ENCODE measurements at regions not wholly inside any gene's neighbourhood (a gene's known extent, or its start where the extent isn't known, plus 50 kb on each side); places are given as distances from the start of the nearest gene placed in this dataset.

DNA sequence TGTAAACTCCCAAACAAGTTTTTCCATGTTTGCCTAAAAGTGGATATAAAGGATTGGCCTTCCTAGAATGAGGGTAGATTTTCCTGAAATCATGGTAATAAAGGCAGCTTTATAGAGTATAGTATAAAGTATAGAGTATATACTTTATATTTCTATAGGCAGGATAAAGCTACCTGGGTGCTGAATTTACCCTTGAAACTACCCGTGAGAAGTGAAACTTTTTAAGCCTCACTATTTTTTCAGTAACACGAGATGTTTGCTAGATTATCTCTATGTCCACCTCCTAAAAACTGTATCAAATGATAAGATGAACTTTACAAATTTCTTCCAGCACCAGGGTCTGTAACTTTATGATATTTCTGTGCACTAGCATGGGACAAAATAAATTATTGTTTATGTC, 340.0 kb upstream of the GALNTL6 start:
- no peak overlapping the region for H3K27ac ChIP-seq
- ChIA-PET CTCF (no interaction called here), POLR2A (no interaction called here)
- no peaks in the 10 kb centered on the region for H3K9me3 ChIP-seq
- DNase-seq (ENCODE audit: low read depth in 1 of 2, low spot score in 1 of 2) (no peak), FAIRE-seq (no peak), ATAC-seq (no peak)
- TF ChIP-seq POLR2A (IDR thresholded peaks at IDR 0.05; ENCODE audit: low read length): no peak
- TF ChIP-seq RCOR1 (IDR thresholded peaks at IDR 0.05; ENCODE audit: low read depth, low read length): no peak
- TF ChIP-seq KDM1A (IDR thresholded peaks at IDR 0.05; ENCODE audit: low read depth): no peak
- TF ChIP-seq RNF2 (IDR thresholded peaks at IDR 0.05; ENCODE audit: borderline replicate concordance, low read depth): no peak
- TF ChIP-seq MYC (IDR thresholded peaks at IDR 0.05; ENCODE audit: borderline replicate concordance, low read length): no peak
- TF ChIP-seq, protein P1, sequence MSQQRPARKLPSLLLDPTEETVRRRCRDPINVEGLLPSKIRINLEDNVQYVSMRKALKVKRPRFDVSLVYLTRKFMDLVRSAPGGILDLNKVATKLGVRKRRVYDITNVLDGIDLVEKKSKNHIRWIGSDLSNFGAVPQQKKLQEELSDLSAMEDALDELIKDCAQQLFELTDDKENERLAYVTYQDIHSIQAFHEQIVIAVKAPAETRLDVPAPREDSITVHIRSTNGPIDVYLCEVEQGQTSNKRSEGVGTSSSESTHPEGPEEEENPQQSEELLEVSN (IDR thresholded peaks at IDR 0.05; ENCODE audit: borderline replicate concordance, low read depth): no peak
- no peak for TF ChIP-seq BHLHE40 (IDR thresholded peaks at IDR 0.05; ENCODE audit: low read depth, low read length)
- no peak for TF ChIP-seq SMC3 (IDR thresholded peaks at IDR 0.05)
- no peak for TF ChIP-seq TFCP2L1 (CRISPR knock-in tag; IDR thresholded peaks at IDR 0.05)
- no peak for TF ChIP-seq ATOH8 (CRISPR knock-in tag; IDR thresholded peaks at IDR 0.05; ENCODE audit: low read depth)
- TF ChIP-seq HEYL (CRISPR knock-in tag; IDR thresholded peaks at IDR 0.05): no peak
- no peak for TF ChIP-seq HOXB5 (CRISPR knock-in tag; IDR thresholded peaks at IDR 0.05)
- TF ChIP-seq ESRRA (IDR thresholded peaks at IDR 0.05; ENCODE audit: borderline replicate concordance, low read length): no peak
- no peak for TF ChIP-seq RAD21 (conservative IDR thresholded peaks at IDR 0.05 in 1 of 2, IDR thresholded peaks at IDR 0.05 in 1 of 2)
- TF ChIP-seq ZFP36 (IDR thresholded peaks at IDR 0.05; ENCODE audit: borderline replicate concordance, partially characterized antibody): no peak
- TF ChIP-seq HDAC2 (IDR thresholded peaks at IDR 0.05): no peak
- TF ChIP-seq SREBF2 (IDR thresholded peaks at IDR 0.05): no peak
- 21% methylated on average over 2 of the region's 2 CpGs for WGBS (ENCODE audit: missing lambda C conversion rate)
- no peaks in the 10 kb centered on the region for H3K4me1 ChIP-seq
- H3K4me2 ChIP-seq: no peak overlapping the region
- no peak overlapping the region for H3K4me3 ChIP-seq

DNA sequence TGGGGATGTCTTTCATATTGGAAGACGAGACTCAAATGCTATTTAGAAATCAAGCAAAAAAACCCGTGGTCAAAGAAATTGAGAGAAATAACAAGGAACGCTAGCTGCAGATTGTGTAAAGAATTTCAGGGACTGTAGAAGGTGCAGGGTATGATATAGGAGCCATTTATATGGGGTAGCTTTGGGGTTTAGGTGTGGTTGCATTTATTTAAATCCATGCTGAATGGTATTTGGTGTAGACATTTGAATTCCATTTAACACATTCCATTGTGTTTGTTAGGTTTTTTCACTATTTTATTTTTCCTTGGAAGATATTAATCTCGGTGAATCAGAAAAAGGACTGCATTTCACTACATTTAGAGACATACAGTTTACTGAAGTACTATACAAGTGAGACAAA, 341.0 kb upstream of the GALNTL6 start:
- no peak for ATAC-seq

DNA sequence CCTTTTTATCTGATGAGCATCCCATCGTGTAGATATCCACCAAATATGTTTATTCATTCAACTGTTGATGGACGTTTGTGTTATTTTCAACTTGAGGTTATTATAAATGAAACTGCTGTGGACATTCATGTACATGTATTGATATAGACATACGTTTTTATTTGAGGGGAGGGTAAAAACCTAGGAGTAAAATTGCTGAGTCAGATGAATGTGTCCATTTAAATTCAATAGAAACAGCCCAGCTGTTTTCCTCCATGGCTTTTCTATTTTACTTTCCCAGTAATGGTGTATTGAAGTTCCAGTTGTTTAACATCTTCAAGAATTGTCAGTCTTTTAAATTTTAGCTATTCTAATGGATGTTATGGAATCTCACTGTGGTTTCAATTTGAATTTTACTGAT, 348.7 kb upstream of the GALNTL6 start:
- no peak overlapping the region for H3K4me3 ChIP-seq
- H3K4me2 ChIP-seq: no peak overlapping the region
- ATAC-seq (no peak), DNase-seq (ENCODE audit: low read depth in 1 of 2, low spot score in 1 of 2) (no peak), FAIRE-seq (no peak)
- ChIA-PET CTCF (no interaction called here), POLR2A (no interaction called here)
- no peak for TF ChIP-seq ZSCAN20 (CRISPR knock-in tag; IDR thresholded peaks at IDR 0.05)
- TF ChIP-seq MAFK (IDR thresholded peaks at IDR 0.05; ENCODE audit: partially characterized antibody): peak; percentile 76
- TF ChIP-seq FOSL2 (IDR thresholded peaks at IDR 0.05): no peak
- no peak for TF ChIP-seq FOSL2 (CRISPR knock-in tag; IDR thresholded peaks at IDR 0.05)
- no peaks in the 10 kb centered on the region for H3K9me3 ChIP-seq
- no peaks in the 10 kb centered on the region for H3K4me1 ChIP-seq
- WGBS (ENCODE audit: missing lambda C conversion rate): 20% methylated on average over 3 of the region's 3 CpGs
- no peak overlapping the region for H3K27ac ChIP-seq

More for the DNA sequence above, 341.0 kb upstream of the GALNTL6 start:
- H3K4me3 ChIP-seq: no peak overlapping the region
- CTCF ChIA-PET: no interaction called here
- FAIRE-seq: no peak
- no peak for DNase-seq (ENCODE audit: low read depth in 1 of 2, low spot score in 1 of 2)
- no peaks in the 10 kb centered on the region for H3K4me1 ChIP-seq
- H3K9me3 ChIP-seq: no peaks in the 10 kb centered on the region
- POLR2A ChIA-PET: no interaction called here
- no peak for TF ChIP-seq BHLHE40 (IDR thresholded peaks at IDR 0.05; ENCODE audit: low read depth, low read length)
- no peak for TF ChIP-seq NFE2L2 (conservative IDR thresholded peaks at IDR 0.05; ENCODE audit: low read length)
- TF ChIP-seq GATA3 (IDR thresholded peaks at IDR 0.05; ENCODE audit: borderline replicate concordance): no peak
- TF ChIP-seq, protein P1 (IDR thresholded peaks at IDR 0.05; ENCODE audit: borderline replicate concordance, low read depth): no peak
- TF ChIP-seq EHF (CRISPR knock-in tag; IDR thresholded peaks at IDR 0.05): no peak
- TF ChIP-seq ZNF302 (CRISPR knock-in tag; IDR thresholded peaks at IDR 0.05): no peak
- TF ChIP-seq ATOH8 (CRISPR knock-in tag; IDR thresholded peaks at IDR 0.05; ENCODE audit: low read depth): no peak
- WGBS (ENCODE audit: missing lambda C conversion rate): 27% methylated on average over 4 of the region's 4 CpGs
- no peak overlapping the region for H3K4me2 ChIP-seq
- H3K27ac ChIP-seq: no peak overlapping the region

Measured in A549 (cell line).